HepG2 (cell line): ENCODE measurements at regions not wholly inside any gene's neighbourhood (a gene's known extent, or its start where the extent isn't known, plus 50 kb on each side); places are given as distances from the start of the nearest gene placed in this dataset.

Experiments used
- ATAC-seq: fragments of 200-7000 bp; cut with Tn5 transposase; 3 replicates; pipeline ENCODE4 v1.9.1; 2020; ENCODE audit warnings: mild to moderate bottlenecking, moderate library complexity
- BruUV-seq: library from RNA; stranded (reverse); fragments of 400-500 nt; replicated peaks from 2 replicates; lab custom pipeline; 2021; lab: Mats Ljungman, UMichigan
- CTCF ChIA-PET: fragments of 300-600 bp; formaldehyde crosslinking; extraction: SDS; loops from one replicate; lab custom pipeline; 2021; ENCODE audit warnings: low total read pairs, inconsistent platforms, low intra/inter-chr PET ratio; lab: Yijun Ruan, JAX
- POLR2A ChIA-PET: fragments of 350-600 bp; sonication (Branson Sonifier 250); formaldehyde crosslinking; loops from one replicate; lab custom pipeline; 2020; ENCODE audit warnings: antibody characterized with exemption, inconsistent platforms; lab: Yijun Ruan, JAX
- DNase-seq: peaks from one replicate; pipeline ENCODE4 v3.0.0-alpha.2; 2015; ENCODE audit warnings: low spot score
- FAIRE-seq: peaks from 3 replicates; lab custom pipeline; 2011; peaks lifted over from hg19 to GRCh38; lab: Jason Lieb, UNC
- H2AFZ ChIP-seq: one replicate; pipeline ENCODE4 v1.6.1; 2011; ENCODE audit warnings: low read length, inconsistent platforms
- H3K27ac ChIP-seq: fragments of 300-600 bp; 3 replicates; pipeline ENCODE4 v1.8.0; 2011; ENCODE audit warnings: mixed run types, mild to moderate bottlenecking, mixed read lengths, low read length, inconsistent platforms; ENCODE audit not compliant: insufficient read depth; ENCODE audit errors: extremely low read length
- H3K27me3 ChIP-seq, 2 experiments: fragments of 200-600 bp in 1 of 2; 2 replicates in 1 of 2; 3 replicates in 1 of 2; pipeline versions ENCODE4 v1.6.0 to v1.8.0; 2011; ENCODE audit warnings: low read length in 2 of 2, mild to moderate bottlenecking in 2 of 2, moderate library complexity in 2 of 2, inconsistent platforms in 1 of 2; ENCODE audit not compliant: insufficient read depth in 2 of 2, control insufficient read depth in 1 of 2
- H3K36me3 ChIP-seq, 2 experiments: fragments of 200-600 bp in 1 of 2; replicated peaks in 1 of 2; 2 replicates in 1 of 2; 3 replicates in 1 of 2; pipeline versions ENCODE4 v1.5.1 to v1.8.0; 2011; ENCODE audit warnings: low read length in 2 of 2, inconsistent platforms in 1 of 2; ENCODE audit not compliant: insufficient read depth in 2 of 2, control insufficient read depth in 1 of 2
- H3K4me1 ChIP-seq: 2 replicates; pipeline ENCODE4 v1.5.1; 2012; ENCODE audit warnings: low read length, inconsistent platforms; ENCODE audit not compliant: insufficient read depth
- H3K4me2 ChIP-seq: 2 replicates; pipeline ENCODE4 v1.6.0; 2011; ENCODE audit warnings: low read depth, low read length, inconsistent platforms
- H3K4me3 ChIP-seq, 3 experiments: fragments of 200-600 bp in 1 of 3; sonication (generic), shearing (Covaris generic) in 1 of 3; replicated peaks in 1 of 3; 2 replicates each; pipeline ENCODE4 v1.5.1; 2011 to 2016; ENCODE audit warnings: low read length in 3 of 3, inconsistent platforms in 2 of 3, low read depth in 2 of 3, mild to moderate bottlenecking in 2 of 3, control low read depth in 1 of 3, mixed read lengths in 1 of 3; ENCODE audit not compliant: insufficient read depth in 1 of 3
- H3K79me2 ChIP-seq: one replicate; pipeline ENCODE4 v1.6.1; 2011; ENCODE audit warnings: low read length, inconsistent platforms; ENCODE audit not compliant: insufficient read depth
- H3K9ac ChIP-seq: 2 replicates; pipeline ENCODE4 v1.6.0; 2011; ENCODE audit warnings: mild to moderate bottlenecking, low read depth, low read length, inconsistent platforms; ENCODE audit not compliant: insufficient read depth
- H3K9me3 ChIP-seq: 2 replicates; pipeline ENCODE4 v1.5.1; 2012; ENCODE audit warnings: mild to moderate bottlenecking, low read length
- H4K20me1 ChIP-seq: 2 replicates; pipeline ENCODE4 v1.6.0; 2011; ENCODE audit warnings: inconsistent platforms, mild to moderate bottlenecking, low read length, moderate library complexity; ENCODE audit not compliant: insufficient read depth
- AGO2 ChIP-seq: fragments of 200-400 bp; formaldehyde crosslinking; optimal IDR thresholded peaks from 2 replicates; pipeline ENCODE3; 2017; ENCODE audit warnings: mild to moderate bottlenecking, low read depth, low read length, moderate library complexity
- CENPX ChIP-seq: sonication (generic); formaldehyde crosslinking; IDR thresholded peaks from 2 replicates; pipeline ENCODE4 v1.9.0; 2021; ENCODE audit warnings: mild to moderate bottlenecking, missing genetic modification reagents, moderate library complexity
- GTF2F1 ChIP-seq: fragments of 150-350 bp; IDR thresholded peaks from 2 replicates; pipeline ENCODE4 v1.6.1; 2014; ENCODE audit warnings: low read length
- HNRNPK ChIP-seq: fragments of 200-400 bp; formaldehyde crosslinking; IDR thresholded peaks from 2 replicates; pipeline ENCODE4 v1.6.1; 2018; ENCODE audit warnings: low read length, low read depth, moderate library complexity, mild to moderate bottlenecking; ENCODE audit not compliant: poor library complexity, severe bottlenecking
- MAZ ChIP-seq, 2 experiments: sonication (generic) in 1 of 2; formaldehyde crosslinking in 1 of 2; IDR thresholded peaks; 2 replicates each; pipeline versions ENCODE4 v1.5.0 to v1.6.1; 2012 to 2020; ENCODE audit warnings: low read depth in 2 of 2, mild to moderate bottlenecking in 2 of 2, borderline replicate concordance in 1 of 2, improper control_type of control experiment in 1 of 2, low read length in 1 of 2, missing genetic modification reagents in 1 of 2, moderate library complexity in 1 of 2
- MBD4 ChIP-seq: IDR thresholded peaks from 2 replicates; pipeline ENCODE4 v1.6.1; 2012; ENCODE audit warnings: low read length, inconsistent platforms, borderline replicate concordance
- MTA1 ChIP-seq: sonication (generic); formaldehyde crosslinking; IDR thresholded peaks from 2 replicates; pipeline ENCODE4 v1.4.0; 2020; ENCODE audit warnings: missing genetic modification reagents, mild to moderate bottlenecking, borderline replicate concordance
- ZBTB34 ChIP-seq: sonication (generic); formaldehyde crosslinking; IDR thresholded peaks from 2 replicates; pipeline ENCODE4 v1.8.0; 2022; ENCODE audit warnings: mild to moderate bottlenecking, missing genetic modification reagents
- ZNF501 ChIP-seq: sonication (generic); formaldehyde crosslinking; IDR thresholded peaks from 2 replicates; pipeline ENCODE4 v1.5.1; 2020; ENCODE audit warnings: mild to moderate bottlenecking, moderate library complexity, missing genetic modification reagents
- WGBS: methylation state at CpG from one replicate; pipeline ENCODE4 v1.1.6; 2017; ENCODE audit warnings: low lambda C conversion rate; 5-methylcytosine and 5-hydroxymethylcytosine counted together
- in situ Hi-C: cut with HindIII; loops from 2 replicates; pipeline ENCODE4 v1.10.0; 2017; ENCODE audit warnings: low pct_unique_long_range_greater_than_20kb; ENCODE audit not compliant: extremely low pct_ligation_motif_present
- intact Hi-C: fragments of 100-400 bp; cut with micrococcal nuclease; formaldehyde crosslinking; loops from one replicate; pipeline ENCODE4 v1.10.0; 2022; ENCODE audit not compliant: unreplicated experiment
- TF ChIP-seq, protein P1 (sequence below): sonication (generic); formaldehyde crosslinking; conservative IDR thresholded peaks from 2 replicates; pipeline ENCODE4 v1.8.0; 2022; ENCODE audit warnings: missing genetic modification reagents

- POLR2A ChIA-PET = no interaction called here
- intact Hi-C loops = no loop called here
- Histone ChIP-seq H3K9me3 (no peaks in the 10 kb centered on the region), H3K27ac (no peak overlapping the region), H3K27me3 (no peaks in the 10 kb centered on the region), H3K4me1 (no peaks in the 10 kb centered on the region), H3K36me3 (no peaks in the 10 kb centered on the region), H3K79me2 (no peaks in the 10 kb centered on the region), H3K4me3 (no peak overlapping the region), H3K4me2 (no peak overlapping the region), H3K9ac (no peak overlapping the region), H4K20me1 (no peaks in the 10 kb centered on the region), H2AFZ (no peak overlapping the region)
- in situ Hi-C loops = no loop called here
- no TSS peak for BruUV-seq
- FAIRE-seq (no peak), ATAC-seq (no peak), DNase-seq (no peak)
- CTCF ChIA-PET = no interaction called here
- WGBS = 0% methylated on average over 1 of the region's 1 CpG
- TF ChIP-seq MBD4 (no peak), ZNF501 (CRISPR knock-in tag) (no peak), MTA1 (CRISPR knock-in tag) (no peak), ZBTB34 (CRISPR knock-in tag) (no peak), HNRNPK (no peak), CENPX (CRISPR knock-in tag) (no peak), GTF2F1 (no peak), MAZ (IDR thresholded peaks at IDR 0.05; ENCODE audit: borderline replicate concordance, low read depth, low read length) (no peak), MAZ (CRISPR knock-in tag; IDR thresholded peaks at IDR 0.05; ENCODE audit: low read depth) (no peak), AGO2 (no peak)
- TF ChIP-seq, protein P1, sequence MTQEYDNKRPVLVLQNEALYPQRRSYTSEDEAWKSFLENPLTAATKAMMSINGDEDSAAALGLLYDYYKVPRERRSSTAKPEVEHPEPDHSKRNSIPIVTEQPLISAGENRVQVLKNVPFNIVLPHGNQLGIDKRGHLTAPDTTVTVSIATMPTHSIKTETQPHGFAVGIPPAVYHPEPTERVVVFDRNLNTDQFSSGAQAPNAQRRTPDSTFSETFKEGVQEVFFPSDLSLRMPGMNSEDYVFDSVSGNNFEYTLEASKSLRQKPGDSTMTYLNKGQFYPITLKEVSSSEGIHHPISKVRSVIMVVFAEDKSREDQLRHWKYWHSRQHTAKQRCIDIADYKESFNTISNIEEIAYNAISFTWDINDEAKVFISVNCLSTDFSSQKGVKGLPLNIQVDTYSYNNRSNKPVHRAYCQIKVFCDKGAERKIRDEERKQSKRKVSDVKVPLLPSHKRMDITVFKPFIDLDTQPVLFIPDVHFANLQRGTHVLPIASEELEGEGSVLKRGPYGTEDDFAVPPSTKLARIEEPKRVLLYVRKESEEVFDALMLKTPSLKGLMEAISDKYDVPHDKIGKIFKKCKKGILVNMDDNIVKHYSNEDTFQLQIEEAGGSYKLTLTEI = no peak
Measured at GRCh38 chr6:80547827-80548226, 441.4 kb downstream of the BCKDHB start.
